NT2/D1 (cell line): ENCODE measurements at regions not wholly inside any gene's neighbourhood (a gene's known extent, or its start where the extent isn't known, plus 50 kb on each side); places are given as distances from the start of the nearest gene placed in this dataset.

Experiments
- DNase-seq: peaks from one replicate; pipeline ENCODE4 v3.0.0-alpha.2; 2011; ENCODE audit warnings: low read depth, low spot score
- H3K27me3 ChIP-seq: 2 replicates; pipeline ENCODE4 v1.6.0; 2011; ENCODE audit warnings: mild to moderate bottlenecking; ENCODE audit not compliant: insufficient read length, insufficient read depth
- H3K36me3 ChIP-seq: 2 replicates; pipeline ENCODE4 v1.6.1; 2011; ENCODE audit warnings: mild to moderate bottlenecking, low read length, mixed read lengths; ENCODE audit not compliant: insufficient read depth, insufficient read length
- H3K4me1 ChIP-seq: 2 replicates; pipeline ENCODE4 v1.5.1; 2011; ENCODE audit not compliant: insufficient read depth, insufficient read length
- H3K4me3 ChIP-seq: 2 replicates; pipeline ENCODE4 v1.5.1; 2011; ENCODE audit warnings: low read depth; ENCODE audit not compliant: insufficient read length
- H3K9ac ChIP-seq: 2 replicates; pipeline ENCODE4 v1.6.0; 2011; ENCODE audit warnings: low read depth; ENCODE audit not compliant: insufficient read length
- H3K9me3 ChIP-seq: 2 replicates; pipeline ENCODE4 v1.5.1; 2011; ENCODE audit warnings: mild to moderate bottlenecking, low read length; ENCODE audit not compliant: insufficient read depth
- SUZ12 ChIP-seq: IDR thresholded peaks from 2 replicates; pipeline ENCODE4 v1.6.1; 2011; ENCODE audit not compliant: insufficient read length, insufficient read depth; ENCODE audit errors: extremely low read depth
- YY1 ChIP-seq: IDR thresholded peaks from 2 replicates; pipeline ENCODE4 v1.6.1; 2011; ENCODE audit not compliant: insufficient read length, insufficient read depth
- ZNF274 ChIP-seq: IDR thresholded peaks from 2 replicates; pipeline ENCODE4 v1.6.1; 2011; ENCODE audit warnings: mild to moderate bottlenecking, low read depth, low read length

- Histone ChIP-seq H3K4me1 (peaks cover 2% of the 10 kb centered on the region), H3K9me3 (no peaks in the 10 kb centered on the region), H3K9ac (no peak overlapping the region), H3K36me3 (no peaks in the 10 kb centered on the region), H3K4me3 (no peak overlapping the region), H3K27me3 (no peaks in the 10 kb centered on the region)
- TF ChIP-seq YY1 = no peak
- TF ChIP-seq SUZ12 = no peak
- no peak for TF ChIP-seq ZNF274
- no peak for DNase-seq
Measured at GRCh38 chr6:22146931-22147701, 149.7 kb downstream of the PRL start.

DNA sequence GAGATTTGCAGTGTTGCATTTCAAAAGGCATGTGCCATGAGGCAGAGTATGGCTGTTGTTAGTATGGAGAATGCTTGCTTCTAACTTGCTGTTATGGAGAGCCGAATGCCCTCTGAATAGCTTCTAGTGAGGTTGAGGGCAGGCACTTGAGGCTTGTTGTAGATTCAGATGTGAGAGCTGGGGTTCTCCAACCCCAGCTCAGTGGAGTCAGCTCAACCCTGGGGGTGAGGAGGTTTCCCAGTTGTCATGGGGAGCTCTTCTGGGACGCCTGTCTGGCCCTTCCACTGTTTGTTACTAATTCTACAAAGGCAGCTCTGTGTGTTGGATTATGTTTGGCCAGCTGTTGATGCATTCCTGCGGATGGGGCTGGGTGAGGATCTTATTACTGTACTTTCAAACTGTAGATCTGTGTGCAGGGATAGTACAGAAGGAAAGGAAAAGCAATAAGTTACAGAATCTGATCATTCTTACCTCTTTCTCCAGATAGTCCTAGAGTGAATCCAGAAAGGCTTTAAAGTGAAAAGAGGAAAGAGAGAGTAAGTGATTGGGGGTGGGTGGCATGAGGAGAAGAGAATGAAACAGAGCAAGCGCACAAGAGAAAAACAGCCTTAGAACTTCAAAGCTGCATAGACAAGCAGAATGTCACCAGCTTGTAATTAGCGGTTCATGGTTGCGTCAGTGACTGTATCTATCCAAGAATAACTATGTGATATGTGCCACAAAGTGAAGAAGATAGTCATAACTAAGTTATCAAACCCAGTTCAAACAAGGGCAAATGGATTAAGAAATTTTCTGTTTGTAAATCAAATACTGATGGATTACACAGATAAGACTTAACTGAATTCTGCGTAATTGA is 148.7 kb downstream of the PRL start:
- TF ChIP-seq SUZ12 (no peak), YY1 (no peak), ZNF274 (no peak)
- Histone ChIP-seq H3K9ac (no peak overlapping the region), H3K36me3 (no peaks in the 10 kb centered on the region), H3K4me1 (peaks cover 2% of the 10 kb centered on the region), H3K9me3 (no peaks in the 10 kb centered on the region), H3K4me3 (no peak overlapping the region), H3K27me3 (no peaks in the 10 kb centered on the region)
- no peak for DNase-seq

- no peak for DNase-seq
- no peaks in the 10 kb centered on the region for H3K36me3 ChIP-seq
- H3K4me1 ChIP-seq = peaks cover 2% of the 10 kb centered on the region
- TF ChIP-seq YY1 (no peak), ZNF274 (no peak), SUZ12 (no peak)
- H3K27me3 ChIP-seq = no peaks in the 10 kb centered on the region
- H3K4me3 ChIP-seq = no peak overlapping the region
- H3K9me3 ChIP-seq = no peaks in the 10 kb centered on the region
- H3K9ac ChIP-seq = no peak overlapping the region
Measured at GRCh38 chr6:22149096-22149495, 147.7 kb downstream of the PRL start.

DNA sequence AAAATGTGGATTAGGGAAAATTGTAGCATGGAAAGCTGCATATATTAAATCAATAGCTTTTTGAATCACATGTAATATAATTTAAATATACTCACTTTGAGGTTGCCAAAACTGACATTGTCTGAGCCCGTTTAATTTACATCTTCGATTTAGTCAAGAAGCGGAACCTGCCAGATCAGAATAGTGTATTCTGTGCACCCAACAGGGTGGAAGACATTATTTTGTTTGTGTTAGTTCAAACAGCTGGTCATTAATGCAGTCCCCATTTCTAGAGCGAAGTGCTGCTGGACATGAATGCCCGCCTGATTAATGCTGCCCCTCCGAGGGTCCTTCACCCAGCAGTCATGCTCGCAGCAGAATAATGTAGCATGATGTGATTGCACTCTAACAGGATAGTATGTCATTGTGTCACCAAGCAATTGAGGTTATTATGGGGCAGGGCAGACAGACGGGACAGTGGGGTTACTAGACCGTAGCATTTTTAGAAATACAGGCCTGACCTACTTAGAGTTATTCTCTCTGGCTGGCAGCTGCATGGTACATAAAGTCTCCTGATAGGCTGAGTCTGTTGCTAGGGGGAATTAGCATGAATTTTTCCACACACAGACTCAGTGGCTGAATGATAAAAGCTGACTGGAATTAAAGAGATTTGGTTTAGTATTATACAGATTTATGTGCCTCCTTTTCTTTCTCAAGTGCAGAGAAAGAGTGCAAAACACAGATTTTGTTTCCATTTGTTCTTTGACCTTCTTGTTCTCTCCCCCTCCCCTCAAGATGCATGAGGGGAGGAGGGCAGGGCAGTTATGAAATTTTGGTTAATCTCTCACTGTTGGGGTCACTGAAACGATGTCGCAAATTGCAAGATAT is 147.1 kb downstream of the PRL start:
- Histone ChIP-seq H3K27me3 (no peaks in the 10 kb centered on the region), H3K4me3 (no peak overlapping the region), H3K9ac (no peak overlapping the region), H3K4me1 (peaks cover 2% of the 10 kb centered on the region), H3K9me3 (no peaks in the 10 kb centered on the region), H3K36me3 (no peaks in the 10 kb centered on the region)
- DNase-seq = no peak
- TF ChIP-seq YY1 = no peak
- no peak for TF ChIP-seq SUZ12
- no peak for TF ChIP-seq ZNF274

- H3K36me3 ChIP-seq = no peaks in the 10 kb centered on the region
- H3K27me3 ChIP-seq = no peaks in the 10 kb centered on the region
- H3K9me3 ChIP-seq = no peaks in the 10 kb centered on the region
- no peak overlapping the region for H3K9ac ChIP-seq
- no peak overlapping the region for H3K4me3 ChIP-seq
- H3K4me1 ChIP-seq = peaks cover 2% of the 10 kb centered on the region
- DNase-seq = no peak
- TF ChIP-seq SUZ12 (no peak), YY1 (no peak), ZNF274 (no peak)
Measured at GRCh38 chr6:22150368-22151035, 146.3 kb downstream of the PRL start.

DNA sequence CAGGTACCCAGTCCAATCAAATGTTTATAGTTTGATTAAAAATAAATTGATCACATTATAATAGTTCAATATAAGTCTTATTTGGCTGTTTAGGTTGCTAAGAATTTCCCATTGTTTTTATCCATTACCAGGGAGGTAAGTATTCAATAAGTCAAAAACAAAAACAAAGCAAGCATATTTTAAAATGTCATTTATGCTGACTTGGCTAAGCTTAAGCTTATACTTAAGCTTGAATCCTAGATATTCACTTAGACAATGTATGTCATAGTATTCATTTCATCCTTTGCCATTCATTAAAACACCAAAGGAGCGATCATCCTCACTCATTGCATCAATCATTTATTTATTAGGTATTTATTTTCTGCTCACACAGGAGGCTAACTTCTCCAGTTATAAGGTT is 144.9 kb downstream of the PRL start:
- H3K9ac ChIP-seq = no peak overlapping the region

More for the DNA sequence above, 144.9 kb downstream of the PRL start:
- H3K36me3 ChIP-seq = no peaks in the 10 kb centered on the region
- H3K27me3 ChIP-seq = no peaks in the 10 kb centered on the region
- no peak for TF ChIP-seq ZNF274
- no peak for TF ChIP-seq YY1
- TF ChIP-seq SUZ12 = no peak
- no peak overlapping the region for H3K4me3 ChIP-seq
- no peak for DNase-seq
- H3K4me1 ChIP-seq = peaks cover 2% of the 10 kb centered on the region
- H3K9me3 ChIP-seq = no peaks in the 10 kb centered on the region
